Fibroblast of skin of abdomen (primary cell): ENCODE measurements at regions not wholly inside any gene's neighbourhood (a gene's known extent, or its start where the extent isn't known, plus 50 kb on each side); places are given as distances from the start of the nearest gene placed in this dataset.
"Not testable (repeated sequence)": the region's sequence is repeated elsewhere in the genome, so short reads cannot be mapped to it uniquely, and the experiment has no call there.

Experiments
- DNase-seq: peaks from one replicate; pipeline ENCODE4 v3.0.0-alpha.2; 2013

DNA sequence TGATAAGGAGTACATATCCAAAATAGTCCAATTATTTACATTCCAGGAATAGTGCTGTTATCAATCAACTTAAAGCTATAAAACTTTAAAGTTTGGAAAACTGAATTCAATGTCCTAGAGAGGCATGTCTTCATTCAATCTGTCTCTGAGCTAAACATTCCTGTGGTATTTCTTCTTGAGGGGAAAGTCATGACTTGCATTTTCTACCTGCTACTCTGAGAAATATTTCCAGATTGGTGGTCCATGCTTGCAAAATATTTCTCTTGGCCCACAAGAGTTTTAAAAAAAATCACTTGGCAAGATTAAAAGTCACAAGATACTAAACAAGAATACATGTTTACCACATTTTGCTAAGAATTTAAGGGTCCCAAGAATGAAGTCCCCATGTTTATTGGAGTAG, 63.6 kb upstream of the HGF start:
- peak; percentile 68 for DNase-seq

- DNase-seq = no peak
Measured at GRCh38 chr7:81831883-81832282, 62.0 kb upstream of the HGF start.

GRCh38 chr7:81829511-81829910, 59.7 kb upstream of the HGF start:
- DNase-seq = not testable (repeated sequence)

DNA sequence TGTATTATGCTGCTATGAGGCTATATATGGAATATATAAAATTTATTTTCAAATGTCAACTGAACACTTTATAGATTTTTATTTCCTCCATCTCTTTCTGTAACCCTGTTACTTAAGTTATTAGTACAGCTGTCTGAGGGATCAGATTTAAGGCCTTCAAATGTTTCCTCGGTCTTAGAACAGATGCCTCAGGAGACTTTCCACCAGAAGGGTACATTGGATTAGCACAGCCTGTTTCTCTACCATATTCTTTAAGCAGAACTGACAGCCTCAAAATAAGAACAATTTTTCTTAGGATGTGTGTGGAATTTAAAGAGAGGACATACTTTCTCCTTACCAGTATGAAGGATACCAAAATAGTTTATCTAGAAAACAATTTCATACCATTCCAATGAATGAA, 53.0 kb upstream of the HGF start:
- no peak for DNase-seq

DNA sequence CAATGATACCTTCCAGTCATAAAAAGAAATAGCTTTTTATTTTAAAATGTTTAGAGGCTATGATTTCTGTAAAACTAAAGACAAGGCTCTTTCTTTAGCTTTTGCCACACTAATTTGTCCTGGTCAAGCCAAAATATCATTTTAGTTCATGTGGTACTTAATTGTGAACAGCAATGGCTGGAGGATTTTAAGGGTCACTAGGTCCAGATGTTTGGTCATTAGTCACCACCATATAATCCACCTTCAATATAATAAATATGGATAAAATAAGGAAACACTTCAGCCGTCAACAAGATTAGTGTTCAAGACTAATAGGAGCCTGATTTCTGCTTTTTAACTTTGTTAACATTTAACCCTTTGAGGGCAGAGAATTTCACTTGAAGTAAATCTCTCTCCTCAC, 50.0 kb upstream of the HGF start:
- no peak for DNase-seq
